ENCODE measurements at regions not wholly inside any gene's neighbourhood (a gene's known extent, or its start where the extent isn't known, plus 50 kb on each side); places are given as distances from the start of the nearest gene placed in this dataset.

DNA sequence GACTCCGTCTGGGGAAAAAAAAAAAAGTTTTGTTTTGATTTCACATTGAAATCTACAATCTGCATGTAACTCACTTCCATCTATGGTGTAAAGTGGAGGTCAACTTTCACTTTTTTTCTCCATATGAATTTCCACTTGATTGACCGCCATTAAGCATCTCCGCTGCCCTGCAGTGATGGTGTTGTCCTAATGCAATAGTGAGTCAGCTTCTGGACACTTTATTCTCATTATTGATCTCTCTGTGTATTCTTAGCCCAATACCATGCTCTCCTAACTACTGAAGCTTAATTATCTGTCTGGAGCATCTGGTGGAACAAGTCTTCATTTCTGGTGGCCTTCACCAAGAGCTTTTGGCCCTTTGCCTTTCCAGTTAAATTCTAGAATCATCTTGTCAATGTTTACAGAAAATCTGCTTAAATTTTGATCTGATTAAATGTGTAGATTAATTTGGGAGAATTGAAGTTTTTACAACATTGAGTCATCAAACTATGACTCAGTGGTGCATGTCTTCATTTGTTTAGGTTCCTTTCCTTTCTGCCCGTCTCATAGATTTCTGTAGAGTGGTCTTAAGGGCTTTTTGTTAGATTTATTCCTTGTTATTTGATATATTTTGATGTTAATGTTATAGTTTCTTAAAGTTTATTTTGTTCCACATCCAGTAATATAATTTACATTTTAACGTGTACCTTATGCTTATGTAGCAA, 181.5 kb downstream of the PRDM2 start:
- TF ChIP-seq, protein P1, sequence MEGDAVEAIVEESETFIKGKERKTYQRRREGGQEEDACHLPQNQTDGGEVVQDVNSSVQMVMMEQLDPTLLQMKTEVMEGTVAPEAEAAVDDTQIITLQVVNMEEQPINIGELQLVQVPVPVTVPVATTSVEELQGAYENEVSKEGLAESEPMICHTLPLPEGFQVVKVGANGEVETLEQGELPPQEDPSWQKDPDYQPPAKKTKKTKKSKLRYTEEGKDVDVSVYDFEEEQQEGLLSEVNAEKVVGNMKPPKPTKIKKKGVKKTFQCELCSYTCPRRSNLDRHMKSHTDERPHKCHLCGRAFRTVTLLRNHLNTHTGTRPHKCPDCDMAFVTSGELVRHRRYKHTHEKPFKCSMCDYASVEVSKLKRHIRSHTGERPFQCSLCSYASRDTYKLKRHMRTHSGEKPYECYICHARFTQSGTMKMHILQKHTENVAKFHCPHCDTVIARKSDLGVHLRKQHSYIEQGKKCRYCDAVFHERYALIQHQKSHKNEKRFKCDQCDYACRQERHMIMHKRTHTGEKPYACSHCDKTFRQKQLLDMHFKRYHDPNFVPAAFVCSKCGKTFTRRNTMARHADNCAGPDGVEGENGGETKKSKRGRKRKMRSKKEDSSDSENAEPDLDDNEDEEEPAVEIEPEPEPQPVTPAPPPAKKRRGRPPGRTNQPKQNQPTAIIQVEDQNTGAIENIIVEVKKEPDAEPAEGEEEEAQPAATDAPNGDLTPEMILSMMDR (IDR thresholded peaks at IDR 0.05; ENCODE audit: low read depth, low read length, poor library complexity, severe bottlenecking) = no peak
- TF ChIP-seq EZH2phosphoT487 (IDR thresholded peaks at IDR 0.05; ENCODE audit: borderline replicate concordance, low read length) = no peak

Measured in DOHH2 (cell line).